ENCODE measurements at regions not wholly inside any gene's neighbourhood (a gene's known extent, or its start where the extent isn't known, plus 50 kb on each side); places are given as distances from the start of the nearest gene placed in this dataset.

DNA sequence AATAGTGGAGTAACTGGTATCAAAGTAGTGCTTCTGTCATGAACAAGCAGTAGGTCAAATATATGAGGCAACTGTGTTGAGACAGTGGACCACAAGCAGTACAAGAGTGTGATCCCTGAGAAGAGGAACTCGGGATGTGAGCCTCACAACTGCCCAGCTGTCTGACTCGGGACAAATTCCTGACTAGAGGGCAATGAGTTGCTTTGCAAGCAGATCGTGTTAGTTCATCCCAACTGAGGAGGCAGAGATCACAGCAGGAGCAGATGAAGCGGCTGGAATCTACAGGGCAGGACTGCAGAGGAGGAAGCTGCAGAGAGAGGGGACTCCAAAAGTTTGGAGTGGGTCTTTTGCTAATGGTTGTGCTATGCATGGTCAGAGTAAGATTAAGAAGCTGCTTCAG is 741.1 kb downstream of the DIAPH3 start:
- TF ChIP-seq, protein P1, sequence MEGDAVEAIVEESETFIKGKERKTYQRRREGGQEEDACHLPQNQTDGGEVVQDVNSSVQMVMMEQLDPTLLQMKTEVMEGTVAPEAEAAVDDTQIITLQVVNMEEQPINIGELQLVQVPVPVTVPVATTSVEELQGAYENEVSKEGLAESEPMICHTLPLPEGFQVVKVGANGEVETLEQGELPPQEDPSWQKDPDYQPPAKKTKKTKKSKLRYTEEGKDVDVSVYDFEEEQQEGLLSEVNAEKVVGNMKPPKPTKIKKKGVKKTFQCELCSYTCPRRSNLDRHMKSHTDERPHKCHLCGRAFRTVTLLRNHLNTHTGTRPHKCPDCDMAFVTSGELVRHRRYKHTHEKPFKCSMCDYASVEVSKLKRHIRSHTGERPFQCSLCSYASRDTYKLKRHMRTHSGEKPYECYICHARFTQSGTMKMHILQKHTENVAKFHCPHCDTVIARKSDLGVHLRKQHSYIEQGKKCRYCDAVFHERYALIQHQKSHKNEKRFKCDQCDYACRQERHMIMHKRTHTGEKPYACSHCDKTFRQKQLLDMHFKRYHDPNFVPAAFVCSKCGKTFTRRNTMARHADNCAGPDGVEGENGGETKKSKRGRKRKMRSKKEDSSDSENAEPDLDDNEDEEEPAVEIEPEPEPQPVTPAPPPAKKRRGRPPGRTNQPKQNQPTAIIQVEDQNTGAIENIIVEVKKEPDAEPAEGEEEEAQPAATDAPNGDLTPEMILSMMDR (IDR thresholded peaks at IDR 0.05; ENCODE audit: poor library complexity): no peak
- TF ChIP-seq EZH2phosphoT487 (IDR thresholded peaks at IDR 0.05; ENCODE audit: low read depth, severe bottlenecking, unreplicated experiment): no peak

Data from hepatocyte (in vitro differentiated cells).